Osteocyte (in vitro differentiated cells): ENCODE measurements at regions not wholly inside any gene's neighbourhood (a gene's known extent, or its start where the extent isn't known, plus 50 kb on each side); places are given as distances from the start of the nearest gene placed in this dataset.

Source experiments
- DNase-seq: peaks from one replicate; pipeline ENCODE4 v3.0.0; 2021; ENCODE audit warnings: mixed read lengths; ENCODE audit not compliant: unreplicated experiment; ENCODE audit errors: extremely low spot score
- H3K27ac Mint-ChIP-seq: one replicate; pipeline ENCODE4 v1.8.0; 2021; ENCODE audit warnings: mild to moderate bottlenecking, mixed read lengths; ENCODE audit not compliant: unreplicated experiment
- H3K27me3 Mint-ChIP-seq: one replicate; pipeline ENCODE4 v1.8.0; 2021; ENCODE audit warnings: mixed read lengths; ENCODE audit not compliant: unreplicated experiment
- H3K36me3 Mint-ChIP-seq: one replicate; pipeline ENCODE4 v1.8.0; 2021; ENCODE audit warnings: mixed read lengths; ENCODE audit not compliant: unreplicated experiment
- H3K4me1 Mint-ChIP-seq: one replicate; pipeline ENCODE4 v1.8.0; 2021; ENCODE audit warnings: mixed read lengths; ENCODE audit not compliant: unreplicated experiment
- H3K4me3 Mint-ChIP-seq: one replicate; pipeline ENCODE4 v1.8.0; 2021; ENCODE audit warnings: mild to moderate bottlenecking, moderate library complexity, mixed read lengths; ENCODE audit not compliant: unreplicated experiment
- H3K9me3 Mint-ChIP-seq: one replicate; pipeline ENCODE4 v1.8.0; 2021; ENCODE audit warnings: mixed read lengths; ENCODE audit not compliant: unreplicated experiment
- TF ChIP-seq, protein P1 (sequence below): fragments of 200-600 bp; sonication (generic); IDR thresholded peaks from 2 replicates; pipeline ENCODE4 v1.5.0; 2021; ENCODE audit warnings: antibody characterized with exemption, mild to moderate bottlenecking, moderate library complexity

DNA sequence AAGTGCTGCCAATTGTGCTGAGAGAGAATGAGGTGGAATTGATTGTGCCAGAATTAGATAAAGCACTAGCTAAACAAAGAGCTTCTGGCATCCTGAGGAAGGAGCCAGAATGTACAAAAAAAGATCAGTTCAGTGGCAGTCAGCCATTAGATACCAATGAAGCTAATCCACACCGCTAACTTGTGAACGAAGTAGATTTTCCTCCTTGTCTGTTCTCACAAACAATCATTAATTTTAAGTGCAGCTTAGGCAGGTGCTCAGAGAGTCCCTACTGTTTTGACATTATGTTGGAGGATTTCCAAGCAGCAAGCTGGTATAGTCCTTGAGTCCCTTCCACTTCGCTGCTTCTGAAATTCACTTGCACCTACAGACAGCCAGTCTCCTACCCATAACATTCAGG, 617.4 kb downstream of the CENPC start:
- TF ChIP-seq, protein P1, sequence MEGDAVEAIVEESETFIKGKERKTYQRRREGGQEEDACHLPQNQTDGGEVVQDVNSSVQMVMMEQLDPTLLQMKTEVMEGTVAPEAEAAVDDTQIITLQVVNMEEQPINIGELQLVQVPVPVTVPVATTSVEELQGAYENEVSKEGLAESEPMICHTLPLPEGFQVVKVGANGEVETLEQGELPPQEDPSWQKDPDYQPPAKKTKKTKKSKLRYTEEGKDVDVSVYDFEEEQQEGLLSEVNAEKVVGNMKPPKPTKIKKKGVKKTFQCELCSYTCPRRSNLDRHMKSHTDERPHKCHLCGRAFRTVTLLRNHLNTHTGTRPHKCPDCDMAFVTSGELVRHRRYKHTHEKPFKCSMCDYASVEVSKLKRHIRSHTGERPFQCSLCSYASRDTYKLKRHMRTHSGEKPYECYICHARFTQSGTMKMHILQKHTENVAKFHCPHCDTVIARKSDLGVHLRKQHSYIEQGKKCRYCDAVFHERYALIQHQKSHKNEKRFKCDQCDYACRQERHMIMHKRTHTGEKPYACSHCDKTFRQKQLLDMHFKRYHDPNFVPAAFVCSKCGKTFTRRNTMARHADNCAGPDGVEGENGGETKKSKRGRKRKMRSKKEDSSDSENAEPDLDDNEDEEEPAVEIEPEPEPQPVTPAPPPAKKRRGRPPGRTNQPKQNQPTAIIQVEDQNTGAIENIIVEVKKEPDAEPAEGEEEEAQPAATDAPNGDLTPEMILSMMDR = no peak
- Mint-ChIP-seq H3K27me3 (no peaks in the 10 kb centered on the region), H3K9me3 (no peaks in the 10 kb centered on the region), H3K36me3 (no peaks in the 10 kb centered on the region), H3K4me3 (no peak overlapping the region), H3K4me1 (peaks cover 9% of the 10 kb centered on the region), H3K27ac (no peak overlapping the region)
- no peak for DNase-seq

DNA sequence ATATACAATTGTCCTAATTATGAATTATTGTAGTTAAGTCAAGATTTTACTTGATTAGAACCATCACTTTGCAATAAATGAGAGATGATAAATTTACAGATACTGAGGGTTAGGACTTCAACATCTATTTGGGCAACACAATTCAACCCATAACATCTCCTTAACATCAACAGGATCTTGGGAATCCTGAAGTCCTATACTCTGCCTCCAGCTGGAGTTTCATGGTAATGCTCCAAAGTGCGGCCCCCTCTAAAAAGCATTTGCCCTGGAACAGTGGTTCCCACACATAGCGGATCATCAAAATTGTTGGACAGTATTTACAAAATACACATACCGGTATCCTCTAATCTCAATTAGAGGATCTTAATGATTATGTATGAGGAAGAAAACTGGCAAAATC, 618.6 kb downstream of the CENPC start:
- Mint-ChIP-seq H3K27me3 (no peaks in the 10 kb centered on the region), H3K27ac (no peak overlapping the region), H3K9me3 (no peaks in the 10 kb centered on the region), H3K36me3 (no peaks in the 10 kb centered on the region), H3K4me3 (no peak overlapping the region), H3K4me1 (peaks cover 12% of the 10 kb centered on the region)
- TF ChIP-seq, protein P1 = no peak
- no peak for DNase-seq

DNA sequence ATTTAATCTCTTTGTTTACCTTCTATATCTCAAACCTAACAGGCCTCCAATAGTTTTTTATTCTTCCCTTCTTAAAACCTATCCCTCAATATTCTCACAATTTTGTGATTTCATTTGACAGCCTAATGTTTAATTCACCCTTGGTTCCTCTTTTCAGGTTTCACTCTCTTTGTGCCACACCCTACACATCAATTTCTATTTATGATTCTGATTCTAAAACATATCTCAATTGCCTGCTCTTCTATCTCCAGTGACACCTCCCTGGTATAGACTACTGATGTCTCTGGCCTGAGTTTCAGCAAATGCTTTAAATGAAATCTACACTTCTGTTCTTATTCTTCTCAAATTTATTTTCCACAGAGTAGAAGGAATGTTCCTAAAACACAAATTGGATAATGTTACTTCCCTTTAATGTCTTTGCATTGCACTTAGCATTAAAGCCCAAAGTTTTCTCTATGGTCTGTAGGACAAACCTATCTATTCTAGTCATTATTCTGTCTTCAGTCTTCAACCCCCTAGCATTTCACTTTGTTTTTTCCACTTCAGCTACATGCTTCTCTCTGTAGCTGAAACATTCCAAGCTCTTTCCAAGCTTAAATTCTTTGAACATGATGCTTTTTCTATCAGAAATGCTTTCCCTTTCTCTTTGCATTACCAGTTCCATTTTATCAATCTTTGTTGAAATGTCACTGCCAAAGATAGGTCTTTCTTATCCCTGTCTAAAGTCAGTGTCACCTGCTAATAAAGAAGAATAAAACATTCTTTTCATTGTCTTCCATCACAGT, 622.0 kb downstream of the CENPC start:
- no peaks in the 10 kb centered on the region for H3K27me3 Mint-ChIP-seq
- peaks cover 32% of the 10 kb centered on the region for H3K4me1 Mint-ChIP-seq
- TF ChIP-seq, protein P1 = no peak

DNA sequence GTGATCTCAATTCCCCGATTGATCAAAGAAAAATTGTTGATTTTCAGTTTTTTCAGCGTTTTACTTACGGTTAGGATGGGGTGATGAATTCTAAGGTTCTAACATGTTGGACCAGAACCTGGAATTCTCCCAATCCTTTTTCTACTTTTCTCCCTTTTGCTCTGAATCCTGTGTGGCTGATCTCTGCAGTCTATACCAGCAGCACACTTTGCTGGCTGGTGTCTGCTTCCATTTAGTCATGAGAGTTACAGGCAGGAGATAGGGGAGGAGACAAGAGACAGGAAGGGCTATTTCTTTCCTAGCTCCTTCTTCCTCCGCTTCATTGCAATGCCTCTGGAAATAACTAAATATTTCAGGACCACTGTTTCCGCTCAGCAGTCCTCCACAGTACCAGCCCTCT, 623.9 kb downstream of the CENPC start:
- TF ChIP-seq, protein P1 = no peak
- Mint-ChIP-seq H3K9me3 (no peaks in the 10 kb centered on the region), H3K27me3 (no peaks in the 10 kb centered on the region), H3K36me3 (no peaks in the 10 kb centered on the region), H3K27ac (peak overlapping the region; percentile 60), H3K4me1 (peaks cover 32% of the 10 kb centered on the region), H3K4me3 (no peak overlapping the region)
- no peak for DNase-seq

More for the DNA sequence above, 622.0 kb downstream of the CENPC start:
- no peaks in the 10 kb centered on the region for H3K36me3 Mint-ChIP-seq
- no peak overlapping the region for H3K27ac Mint-ChIP-seq
- DNase-seq = no peak
- H3K9me3 Mint-ChIP-seq = no peaks in the 10 kb centered on the region
- no peak overlapping the region for H3K4me3 Mint-ChIP-seq

DNA sequence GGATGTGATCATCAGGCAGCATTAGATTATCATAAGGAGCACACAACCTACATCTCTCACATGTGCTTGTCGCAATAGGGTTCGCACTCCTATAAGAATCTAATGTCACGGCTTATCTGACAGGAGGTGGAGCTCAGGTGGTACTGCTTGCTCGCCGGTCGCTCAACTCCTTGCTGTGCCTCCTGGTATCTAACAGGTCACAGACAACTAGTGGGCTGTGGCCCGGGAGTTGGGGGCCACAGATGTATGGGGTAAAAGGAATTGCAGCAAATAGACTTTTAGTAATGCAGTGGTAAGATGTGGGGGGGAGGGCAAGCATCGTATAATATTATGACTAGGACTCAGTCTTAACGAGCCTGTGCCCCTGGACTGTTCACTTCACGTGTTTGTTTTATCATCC, 624.8 kb downstream of the CENPC start:
- H3K9me3 Mint-ChIP-seq = peaks cover 2% of the 10 kb centered on the region
- H3K27ac Mint-ChIP-seq = peak overlapping the region; percentile 35
- TF ChIP-seq, protein P1 = no peak
- H3K36me3 Mint-ChIP-seq = no peaks in the 10 kb centered on the region
- DNase-seq = no peak
- H3K4me3 Mint-ChIP-seq = no peak overlapping the region
- H3K4me1 Mint-ChIP-seq = peaks cover 32% of the 10 kb centered on the region
- no peaks in the 10 kb centered on the region for H3K27me3 Mint-ChIP-seq
